Liver (tissue), 8 donors: ENCODE measurements at regions not wholly inside any gene's neighbourhood (a gene's known extent, or its start where the extent isn't known, plus 50 kb on each side); places are given as distances from the start of the nearest gene placed in this dataset.

Experiments used
- DNase-seq: peaks from one replicate; pipeline ENCODE4 v3.0.0-alpha.2; 2017; ENCODE audit warnings: low spot score
- H3K27ac ChIP-seq, 2 donors: one replicate each; pipeline ENCODE4 v1.7.0; 2013; ENCODE audit warnings: inconsistent platforms in 2 of 2, low read length in 2 of 2, control low read depth in 1 of 2, low read depth in 1 of 2, mild to moderate bottlenecking in 1 of 2
- H3K27me3 ChIP-seq, 4 donors: one replicate each; pipeline versions ENCODE4 v1.6.1 to v1.7.0; 2013; ENCODE audit warnings: low read length in 3 of 4, inconsistent platforms in 1 of 4, mild to moderate bottlenecking in 1 of 4, moderate library complexity in 1 of 4; ENCODE audit not compliant: control insufficient read depth in 4 of 4, insufficient read depth in 4 of 4
- H3K36me3 ChIP-seq, 4 donors: one replicate each; pipeline versions ENCODE4 v1.6.1 to v1.7.0; 2013; ENCODE audit warnings: low read length in 3 of 4, mild to moderate bottlenecking in 3 of 4, low read depth in 1 of 4, moderate library complexity in 1 of 4; ENCODE audit not compliant: control insufficient read depth in 4 of 4, insufficient read depth in 3 of 4
- H3K4me1 ChIP-seq, 4 donors: one replicate each; pipeline versions ENCODE4 v1.6.1 to v1.7.0; 2013; ENCODE audit warnings: low read length in 3 of 4, mild to moderate bottlenecking in 3 of 4, moderate library complexity in 1 of 4; ENCODE audit not compliant: control insufficient read depth in 4 of 4, insufficient read depth in 4 of 4
- H3K4me3 ChIP-seq, 3 donors: one replicate each; pipeline versions ENCODE4 v1.6.1 to v1.7.0; 2013; ENCODE audit warnings: low read length in 3 of 3, control low read depth in 1 of 3, low read depth in 1 of 3, mild to moderate bottlenecking in 1 of 3
- H3K9ac ChIP-seq, 2 donors: one replicate each; pipeline ENCODE4 v1.7.0; 2013; ENCODE audit warnings: low read length in 2 of 2, mild to moderate bottlenecking in 2 of 2, moderate library complexity in 2 of 2, control low read depth in 1 of 2, low read depth in 1 of 2
- H3K9me3 ChIP-seq, 4 donors: one replicate each; pipeline versions ENCODE4 v1.6.1 to v1.7.0; 2013; ENCODE audit warnings: low read length in 3 of 4; ENCODE audit not compliant: control insufficient read depth in 4 of 4
- EGR1 ChIP-seq, 2 donors: IDR thresholded peaks; 2 replicates each; pipeline ENCODE4 v1.6.1; 2016 to 2018; ENCODE audit warnings: antibody characterized with exemption in 2 of 2, low read depth in 2 of 2
- FOXA1 ChIP-seq: IDR thresholded peaks from 2 replicates; pipeline ENCODE4 v1.6.1; 2016; ENCODE audit warnings: antibody characterized with exemption
- FOXA2 ChIP-seq: IDR thresholded peaks from 2 replicates; pipeline ENCODE4 v1.6.1; 2016; ENCODE audit warnings: antibody characterized with exemption
- GABPA ChIP-seq, 2 donors: IDR thresholded peaks in 1 of 2; conservative IDR thresholded peaks in 1 of 2; 2 replicates each; pipeline ENCODE4 v1.6.1; 2016; ENCODE audit warnings: antibody characterized with exemption in 2 of 2, mild to moderate bottlenecking in 1 of 2, moderate library complexity in 1 of 2
- HNF4A ChIP-seq, 2 donors: conservative IDR thresholded peaks; 2 replicates each; pipeline ENCODE4 v1.6.1; 2016; ENCODE audit warnings: antibody characterized with exemption in 2 of 2, mild to moderate bottlenecking in 2 of 2
- HNF4G ChIP-seq: IDR thresholded peaks from 2 replicates; pipeline ENCODE4 v1.6.1; 2016; ENCODE audit warnings: antibody characterized with exemption
- JUND ChIP-seq, 2 donors: IDR thresholded peaks; 2 replicates each; pipeline ENCODE4 v1.6.1; 2016; ENCODE audit warnings: antibody characterized with exemption in 2 of 2
- NR2F2 ChIP-seq: IDR thresholded peaks from 2 replicates; pipeline ENCODE4 v1.6.1; 2016; ENCODE audit warnings: antibody characterized with exemption
- RAD21 ChIP-seq, 2 donors: IDR thresholded peaks; 2 replicates each; pipeline ENCODE4 v1.6.1; 2016; ENCODE audit warnings: antibody characterized with exemption in 2 of 2, mild to moderate bottlenecking in 2 of 2
- RXRA ChIP-seq, 2 donors: IDR thresholded peaks; 2 replicates each; pipeline ENCODE4 v1.6.1; 2017 to 2018; ENCODE audit warnings: antibody characterized with exemption in 2 of 2, mild to moderate bottlenecking in 1 of 2
- SP1 ChIP-seq: IDR thresholded peaks from 2 replicates; pipeline ENCODE4 v1.6.1; 2018; ENCODE audit warnings: antibody characterized with exemption, mild to moderate bottlenecking
- TAF1 ChIP-seq: conservative IDR thresholded peaks from 2 replicates; pipeline ENCODE4 v1.6.1; 2016; ENCODE audit warnings: antibody characterized with exemption, mild to moderate bottlenecking
- YY1 ChIP-seq: IDR thresholded peaks from 2 replicates; pipeline ENCODE4 v1.6.1; 2016; ENCODE audit warnings: antibody characterized with exemption, mild to moderate bottlenecking
- WGBS: extraction: QIAGEN DNeasy Blood & Tissue Kit; methylation state at CpG from one replicate; pipeline ENCODE4 v1.1.7; 2013; 5-methylcytosine and 5-hydroxymethylcytosine counted together
- TF ChIP-seq, protein P1 (sequence below): IDR thresholded peaks from 2 replicates; pipeline ENCODE4 v1.6.1; 2016; ENCODE audit warnings: antibody characterized with exemption
- TF ChIP-seq, protein P2 (sequence below): fragments of 150-350 bp; IDR thresholded peaks from 2 replicates; pipeline ENCODE4 v1.5.1; 2017; ENCODE audit warnings: improper control_type of control experiment, low read depth, low read length; ENCODE audit not compliant: missing input control
- TF ChIP-seq, protein P3 (sequence below): IDR thresholded peaks from 2 replicates; pipeline ENCODE4 v1.6.1; 2016; ENCODE audit warnings: antibody characterized with exemption, mild to moderate bottlenecking
- TF ChIP-seq, protein P4 (sequence below): IDR thresholded peaks from 2 replicates; pipeline ENCODE4 v1.6.1; 2016; ENCODE audit warnings: antibody characterized with exemption
- TF ChIP-seq, protein P5 (sequence below): IDR thresholded peaks from 2 replicates; pipeline ENCODE4 v1.6.1; 2016; ENCODE audit warnings: antibody characterized with exemption
- donor health status: healthy.
- donor health status: healthy.
- donor health status: healthy.
- donor health status: healthy.
- donor health status: healthy.

DNA sequence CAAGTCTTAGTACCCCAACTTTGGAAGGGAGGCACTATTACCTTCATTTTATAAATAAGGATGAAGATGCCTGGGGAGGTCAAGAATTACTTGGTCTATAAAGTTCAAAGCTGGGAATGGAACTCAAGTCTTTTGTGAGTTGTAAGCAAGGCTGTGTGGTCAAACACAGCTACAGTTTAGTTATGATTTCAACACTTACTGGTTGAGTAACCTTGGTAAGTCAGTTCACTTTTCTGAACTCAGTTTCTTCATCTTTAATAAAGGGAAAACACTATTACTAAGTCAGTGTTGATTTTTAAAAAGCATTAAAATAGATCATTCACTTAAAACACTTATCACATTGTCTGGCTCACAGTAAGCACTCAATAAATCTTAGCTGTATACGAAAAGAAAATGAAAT, 200.4 kb upstream of the ADAMTS9 start:
- WGBS = 88% methylated on average over 1 of the region's 1 CpG
- Histone ChIP-seq H3K4me3 (no peak overlapping the region), H3K27me3 (no peaks in the 10 kb centered on the region), H3K9ac (no peak overlapping the region), H3K4me1 (no peaks in the 10 kb centered on the region), H3K9me3 (no peaks in the 10 kb centered on the region), H3K27ac (peak overlapping the region in 1 of 2 donors; percentile 12), H3K36me3 (no peaks in the 10 kb centered on the region)
- TF ChIP-seq FOXA1 (no peak), NR2F2 (no peak), GABPA (IDR thresholded peaks at IDR 0.05 in 1 of 2, conservative IDR thresholded peaks at IDR 0.05 in 1 of 2) (no peak), HNF4A (conservative IDR thresholded peaks at IDR 0.05) (no peak), JUND (IDR thresholded peaks at IDR 0.05) (no peak), EGR1 (IDR thresholded peaks at IDR 0.05; ENCODE audit: low read depth in 2 of 2) (no peak), YY1 (no peak), HNF4G (no peak), SP1 (no peak)
- TF ChIP-seq, protein P1, sequence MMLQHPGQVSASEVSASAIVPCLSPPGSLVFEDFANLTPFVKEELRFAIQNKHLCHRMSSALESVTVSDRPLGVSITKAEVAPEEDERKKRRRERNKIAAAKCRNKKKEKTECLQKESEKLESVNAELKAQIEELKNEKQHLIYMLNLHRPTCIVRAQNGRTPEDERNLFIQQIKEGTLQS = no peak
- TF ChIP-seq, protein P2, sequence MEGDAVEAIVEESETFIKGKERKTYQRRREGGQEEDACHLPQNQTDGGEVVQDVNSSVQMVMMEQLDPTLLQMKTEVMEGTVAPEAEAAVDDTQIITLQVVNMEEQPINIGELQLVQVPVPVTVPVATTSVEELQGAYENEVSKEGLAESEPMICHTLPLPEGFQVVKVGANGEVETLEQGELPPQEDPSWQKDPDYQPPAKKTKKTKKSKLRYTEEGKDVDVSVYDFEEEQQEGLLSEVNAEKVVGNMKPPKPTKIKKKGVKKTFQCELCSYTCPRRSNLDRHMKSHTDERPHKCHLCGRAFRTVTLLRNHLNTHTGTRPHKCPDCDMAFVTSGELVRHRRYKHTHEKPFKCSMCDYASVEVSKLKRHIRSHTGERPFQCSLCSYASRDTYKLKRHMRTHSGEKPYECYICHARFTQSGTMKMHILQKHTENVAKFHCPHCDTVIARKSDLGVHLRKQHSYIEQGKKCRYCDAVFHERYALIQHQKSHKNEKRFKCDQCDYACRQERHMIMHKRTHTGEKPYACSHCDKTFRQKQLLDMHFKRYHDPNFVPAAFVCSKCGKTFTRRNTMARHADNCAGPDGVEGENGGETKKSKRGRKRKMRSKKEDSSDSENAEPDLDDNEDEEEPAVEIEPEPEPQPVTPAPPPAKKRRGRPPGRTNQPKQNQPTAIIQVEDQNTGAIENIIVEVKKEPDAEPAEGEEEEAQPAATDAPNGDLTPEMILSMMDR = no peak
- TF ChIP-seq, protein P3, sequence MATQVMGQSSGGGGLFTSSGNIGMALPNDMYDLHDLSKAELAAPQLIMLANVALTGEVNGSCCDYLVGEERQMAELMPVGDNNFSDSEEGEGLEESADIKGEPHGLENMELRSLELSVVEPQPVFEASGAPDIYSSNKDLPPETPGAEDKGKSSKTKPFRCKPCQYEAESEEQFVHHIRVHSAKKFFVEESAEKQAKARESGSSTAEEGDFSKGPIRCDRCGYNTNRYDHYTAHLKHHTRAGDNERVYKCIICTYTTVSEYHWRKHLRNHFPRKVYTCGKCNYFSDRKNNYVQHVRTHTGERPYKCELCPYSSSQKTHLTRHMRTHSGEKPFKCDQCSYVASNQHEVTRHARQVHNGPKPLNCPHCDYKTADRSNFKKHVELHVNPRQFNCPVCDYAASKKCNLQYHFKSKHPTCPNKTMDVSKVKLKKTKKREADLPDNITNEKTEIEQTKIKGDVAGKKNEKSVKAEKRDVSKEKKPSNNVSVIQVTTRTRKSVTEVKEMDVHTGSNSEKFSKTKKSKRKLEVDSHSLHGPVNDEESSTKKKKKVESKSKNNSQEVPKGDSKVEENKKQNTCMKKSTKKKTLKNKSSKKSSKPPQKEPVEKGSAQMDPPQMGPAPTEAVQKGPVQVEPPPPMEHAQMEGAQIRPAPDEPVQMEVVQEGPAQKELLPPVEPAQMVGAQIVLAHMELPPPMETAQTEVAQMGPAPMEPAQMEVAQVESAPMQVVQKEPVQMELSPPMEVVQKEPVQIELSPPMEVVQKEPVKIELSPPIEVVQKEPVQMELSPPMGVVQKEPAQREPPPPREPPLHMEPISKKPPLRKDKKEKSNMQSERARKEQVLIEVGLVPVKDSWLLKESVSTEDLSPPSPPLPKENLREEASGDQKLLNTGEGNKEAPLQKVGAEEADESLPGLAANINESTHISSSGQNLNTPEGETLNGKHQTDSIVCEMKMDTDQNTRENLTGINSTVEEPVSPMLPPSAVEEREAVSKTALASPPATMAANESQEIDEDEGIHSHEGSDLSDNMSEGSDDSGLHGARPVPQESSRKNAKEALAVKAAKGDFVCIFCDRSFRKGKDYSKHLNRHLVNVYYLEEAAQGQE = no peak
- TF ChIP-seq, protein P4, sequence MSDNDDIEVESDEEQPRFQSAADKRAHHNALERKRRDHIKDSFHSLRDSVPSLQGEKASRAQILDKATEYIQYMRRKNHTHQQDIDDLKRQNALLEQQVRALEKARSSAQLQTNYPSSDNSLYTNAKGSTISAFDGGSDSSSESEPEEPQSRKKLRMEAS = no peak
- DNase-seq = no peak

DNA sequence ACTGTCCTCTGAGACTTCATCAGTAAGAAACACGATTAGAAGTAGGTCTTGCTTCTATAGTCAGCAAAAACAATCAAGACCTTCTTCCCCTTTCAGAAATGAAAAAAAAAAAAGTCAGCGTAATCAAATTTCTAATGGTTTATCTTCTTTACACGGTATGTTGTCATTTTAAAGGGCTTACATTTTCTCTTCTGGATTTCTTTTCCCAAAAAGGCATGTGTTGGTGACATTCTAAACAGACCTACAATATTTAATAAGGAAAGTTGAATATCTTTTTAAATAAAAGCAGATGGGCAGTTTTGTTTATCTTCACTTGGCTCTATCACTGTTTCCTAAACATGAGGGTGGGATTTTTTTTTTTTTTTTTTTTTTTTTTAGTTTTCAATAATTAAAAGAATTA, 197.3 kb upstream of the ADAMTS9 start:
- Histone ChIP-seq H3K36me3 (no peaks in the 10 kb centered on the region), H3K9ac (no peak overlapping the region), H3K4me3 (no peak overlapping the region), H3K4me1 (no peaks in the 10 kb centered on the region), H3K27ac (no peak overlapping the region), H3K27me3 (no peaks in the 10 kb centered on the region), H3K9me3 (no peaks in the 10 kb centered on the region)
- WGBS = 75% methylated on average over 3 of the region's 3 CpGs
- no peak for DNase-seq
- TF ChIP-seq RXRA (IDR thresholded peaks at IDR 0.05) (no peak), FOXA1 (no peak), TAF1 (no peak), GABPA (IDR thresholded peaks at IDR 0.05 in 1 of 2, conservative IDR thresholded peaks at IDR 0.05 in 1 of 2) (no peak), FOXA2 (no peak), YY1 (no peak), HNF4A (conservative IDR thresholded peaks at IDR 0.05) (no peak), NR2F2 (no peak), SP1 (no peak), JUND (IDR thresholded peaks at IDR 0.05) (no peak), RAD21 (IDR thresholded peaks at IDR 0.05) (no peak)
- TF ChIP-seq, protein P1 = no peak
- TF ChIP-seq, protein P4 = no peak
- TF ChIP-seq, protein P2 = no peak
- TF ChIP-seq, protein P5, sequence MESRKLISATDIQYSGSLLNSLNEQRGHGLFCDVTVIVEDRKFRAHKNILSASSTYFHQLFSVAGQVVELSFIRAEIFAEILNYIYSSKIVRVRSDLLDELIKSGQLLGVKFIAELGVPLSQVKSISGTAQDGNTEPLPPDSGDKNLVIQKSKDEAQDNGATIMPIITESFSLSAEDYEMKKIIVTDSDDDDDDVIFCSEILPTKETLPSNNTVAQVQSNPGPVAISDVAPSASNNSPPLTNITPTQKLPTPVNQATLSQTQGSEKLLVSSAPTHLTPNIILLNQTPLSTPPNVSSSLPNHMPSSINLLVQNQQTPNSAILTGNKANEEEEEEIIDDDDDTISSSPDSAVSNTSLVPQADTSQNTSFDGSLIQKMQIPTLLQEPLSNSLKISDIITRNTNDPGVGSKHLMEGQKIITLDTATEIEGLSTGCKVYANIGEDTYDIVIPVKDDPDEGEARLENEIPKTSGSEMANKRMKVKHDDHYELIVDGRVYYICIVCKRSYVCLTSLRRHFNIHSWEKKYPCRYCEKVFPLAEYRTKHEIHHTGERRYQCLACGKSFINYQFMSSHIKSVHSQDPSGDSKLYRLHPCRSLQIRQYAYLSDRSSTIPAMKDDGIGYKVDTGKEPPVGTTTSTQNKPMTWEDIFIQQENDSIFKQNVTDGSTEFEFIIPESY = no peak
